Hematopoietic multipotent progenitor cell treated with erythropoietin and hydrocortisone succinate and interleukin-3 and kit ligand, for 6 days (in vitro differentiated cells): ENCODE measurements at regions not wholly inside any gene's neighbourhood (a gene's known extent, or its start where the extent isn't known, plus 50 kb on each side); places are given as distances from the start of the nearest gene placed in this dataset.
"Not testable (repeated sequence)": the region's sequence is repeated elsewhere in the genome, so short reads cannot be mapped to it uniquely, and the experiment has no call there.

Experiments used
- DNase-seq: peaks from one replicate; pipeline ENCODE4 v3.0.0-alpha.2; 2015

DNA sequence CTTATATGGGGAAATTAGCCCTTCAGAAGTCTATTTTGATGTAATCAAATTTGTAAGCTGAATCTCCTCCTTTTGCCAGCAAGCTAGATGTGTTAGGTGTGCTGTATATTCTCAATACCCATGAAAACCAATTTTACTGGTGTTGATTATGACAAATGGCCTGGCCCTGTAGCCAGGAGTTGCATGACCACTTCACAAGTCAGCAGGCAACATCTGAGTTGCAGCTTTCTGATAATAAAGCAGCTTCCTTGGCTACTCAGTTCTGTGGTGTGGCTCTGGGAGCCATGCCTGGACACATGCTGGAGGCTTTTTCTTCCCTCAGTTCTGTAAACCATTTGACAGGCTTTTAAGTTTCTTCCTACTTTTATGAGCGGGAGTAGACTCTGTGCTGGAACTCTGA is 154.1 kb upstream of the CXCL13 start:
- no peak for DNase-seq

DNA sequence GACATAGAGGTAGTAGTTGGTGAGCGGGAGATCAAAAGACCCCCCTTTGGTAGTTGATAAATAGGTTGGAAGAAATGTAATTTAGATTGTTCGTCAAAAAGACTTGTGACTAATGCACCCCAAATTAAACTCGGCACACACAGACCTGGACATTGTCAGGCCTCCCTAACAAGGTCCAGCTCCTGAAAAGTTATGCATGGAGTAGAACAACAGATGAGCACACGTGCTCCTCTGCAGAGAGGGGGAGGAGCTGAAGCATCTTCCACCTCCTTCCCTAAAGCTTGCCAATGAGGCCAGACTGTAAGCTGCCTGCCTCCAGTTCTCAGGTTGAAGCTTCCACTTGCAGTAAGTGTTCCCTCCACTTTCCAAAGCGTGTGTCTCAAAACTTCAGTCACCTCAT is 153.5 kb upstream of the CXCL13 start:
- not testable (repeated sequence) for DNase-seq

GRCh38 chr4:77453911-77454310 is 151.7 kb upstream of the CXCL13 start:
- no peak for DNase-seq

- peak; percentile 4 for DNase-seq
Measured at GRCh38 chr4:77454858-77455257, 150.8 kb upstream of the CXCL13 start.

GRCh38 chr4:77464100-77464499 is 141.5 kb upstream of the CXCL13 start:
- DNase-seq, result not testable (repeated sequence)

GRCh38 chr4:77465271-77465670 is 140.3 kb upstream of the CXCL13 start:
- peak; percentile 32 for DNase-seq

DNA sequence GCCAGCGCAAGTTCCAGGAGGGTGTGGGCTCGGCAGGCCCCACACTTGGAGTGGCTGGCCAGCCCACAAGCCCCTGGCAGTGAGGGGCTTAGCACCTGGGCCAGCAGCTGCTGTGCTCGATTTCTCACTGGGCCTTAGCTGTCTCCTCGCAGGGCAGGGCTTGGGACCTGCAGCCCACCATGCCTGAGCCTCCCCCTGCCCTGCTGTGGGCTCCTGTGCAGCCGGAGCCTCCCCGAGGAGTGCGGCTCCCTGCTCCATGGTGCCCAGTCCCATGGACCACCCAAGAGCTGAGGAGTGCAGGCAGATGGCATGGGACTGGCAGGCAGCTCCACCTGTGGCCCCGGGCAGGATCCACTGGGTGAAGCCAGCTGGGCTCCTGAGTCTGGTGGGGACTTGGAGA is 139.2 kb upstream of the CXCL13 start:
- no peak for DNase-seq

GRCh38 chr4:77471821-77472495 is 133.7 kb upstream of the CXCL13 start:
- DNase-seq, result no peak

GRCh38 chr4:77473509-77473908 is 132.1 kb upstream of the CXCL13 start:
- peak; percentile 33 for DNase-seq

DNA sequence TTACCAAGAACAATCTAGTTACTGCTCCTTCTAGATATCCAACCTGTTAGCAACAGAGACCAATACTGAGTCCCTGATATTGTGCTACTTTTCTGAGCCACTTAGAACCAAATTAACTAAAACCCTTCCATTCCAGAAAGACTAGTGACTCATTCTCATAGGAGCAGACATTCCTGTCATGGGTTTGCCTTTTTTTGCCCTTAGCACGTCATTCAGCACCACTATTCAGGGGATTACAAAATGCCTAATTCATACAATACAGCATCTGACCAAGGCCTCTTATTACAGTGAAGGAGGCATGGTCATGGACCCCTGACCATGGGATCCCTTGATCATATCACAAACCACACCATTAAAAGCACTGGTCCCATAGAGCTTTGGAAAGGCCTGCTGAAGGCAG is 123.8 kb upstream of the CXCL13 start:
- DNase-seq, result no peak

DNA sequence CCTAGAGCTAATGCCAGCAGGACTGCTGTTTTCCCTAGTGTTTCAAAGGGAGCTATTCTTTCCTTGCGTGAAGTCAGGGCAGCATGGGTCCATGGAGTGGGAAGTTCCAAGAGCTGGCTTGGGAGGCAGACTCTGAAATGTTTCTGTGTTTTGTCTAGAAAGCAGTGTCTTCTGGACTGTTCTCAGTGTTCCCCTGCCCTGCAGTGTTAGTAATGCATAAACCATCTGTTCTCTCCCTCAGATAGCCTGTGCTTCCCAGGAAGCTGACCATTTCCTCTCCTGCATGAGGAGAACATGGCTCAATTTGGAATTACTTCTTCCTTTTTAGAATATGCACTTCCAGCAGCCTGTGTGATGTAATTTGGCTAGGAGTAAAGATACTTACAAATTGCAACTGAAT is 116.7 kb upstream of the CXCL13 start:
- no peak for DNase-seq

- no peak for DNase-seq
Measured at GRCh38 chr4:77493120-77493752, 112.4 kb upstream of the CXCL13 start.

DNA sequence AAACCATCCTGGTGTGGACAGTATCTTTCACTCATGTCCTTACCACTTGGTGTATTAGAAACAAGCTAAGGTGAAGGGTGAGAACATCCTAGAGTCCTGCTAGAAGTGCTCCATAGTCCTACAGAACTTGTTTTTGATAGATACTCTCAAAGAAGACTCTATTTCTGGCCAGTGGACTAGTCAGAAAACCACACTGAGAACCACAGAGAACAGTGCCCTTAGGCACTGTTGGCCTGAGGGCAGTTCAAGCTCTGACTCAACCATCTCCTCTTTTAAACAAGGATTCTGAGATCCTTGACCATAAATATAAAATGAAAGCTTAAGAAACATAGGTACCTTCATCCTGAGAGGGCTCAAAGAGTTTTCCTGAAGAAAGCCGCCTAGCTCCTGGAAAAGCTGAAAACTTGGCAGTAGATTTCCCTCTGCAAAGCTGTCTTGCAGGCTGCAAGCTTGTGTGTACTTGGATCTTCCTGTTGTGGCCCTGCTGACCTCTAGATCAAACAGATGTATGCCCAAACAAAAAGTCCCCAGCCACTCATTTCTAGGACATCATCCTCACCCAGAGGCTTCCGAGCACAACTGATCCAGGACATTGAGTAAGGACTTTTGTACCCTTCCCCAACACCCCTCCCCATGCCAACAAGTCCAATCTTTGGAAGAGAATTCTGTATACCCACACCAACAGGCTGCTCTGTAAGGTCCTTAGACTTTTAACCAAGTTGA is 111.6 kb upstream of the CXCL13 start:
- DNase-seq, result no peak

GRCh38 chr4:77496457-77496856 is 109.2 kb upstream of the CXCL13 start:
- DNase-seq, result no peak

- no peak for DNase-seq
Measured at GRCh38 chr4:77500801-77501200, 104.8 kb upstream of the CXCL13 start.

GRCh38 chr4:77501240-77501639 is 104.4 kb upstream of the CXCL13 start:
- DNase-seq, result no peak

- DNase-seq, result no peak
Measured at GRCh38 chr4:77501851-77502250, 103.8 kb upstream of the CXCL13 start.

DNA sequence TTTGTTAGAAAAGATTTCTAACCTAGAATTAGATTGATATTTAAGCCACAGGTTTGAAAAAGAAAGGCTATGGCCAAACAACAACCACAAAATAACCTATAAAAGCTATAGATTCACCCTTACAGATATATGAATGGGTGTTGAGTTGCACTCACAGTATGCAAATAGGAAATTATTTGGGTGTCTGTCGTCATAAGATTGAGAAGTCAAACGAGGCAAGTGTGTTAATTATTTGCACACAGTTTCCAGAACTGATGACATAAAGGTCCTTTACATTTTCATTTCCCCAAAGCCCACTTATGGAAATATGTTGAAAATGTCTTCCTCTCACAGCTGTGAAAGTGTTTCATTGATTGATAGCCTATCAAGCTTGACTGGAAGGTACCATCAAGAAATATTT is 101.2 kb upstream of the CXCL13 start:
- no peak for DNase-seq

- no peak for DNase-seq
Measured at GRCh38 chr4:77505275-77505957, 100.2 kb upstream of the CXCL13 start.

DNA sequence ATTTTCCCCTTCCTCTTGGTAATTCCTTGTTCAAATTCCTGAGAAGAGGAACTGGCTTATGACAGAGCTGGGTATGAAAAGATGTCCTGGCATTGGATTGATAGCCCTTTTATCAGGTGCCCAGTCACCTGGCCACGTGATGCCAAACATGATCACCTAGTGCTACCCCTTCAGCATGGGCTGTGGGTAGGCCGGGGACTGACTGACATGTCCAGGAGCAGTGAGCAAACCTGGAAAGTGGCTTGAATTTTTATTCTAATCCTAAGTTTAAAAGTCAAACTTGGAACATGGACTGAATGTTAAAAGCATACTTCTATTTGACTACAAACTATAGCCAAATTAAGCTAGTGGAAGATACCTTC is 99.7 kb upstream of the CXCL13 start:
- no peak for DNase-seq

DNA sequence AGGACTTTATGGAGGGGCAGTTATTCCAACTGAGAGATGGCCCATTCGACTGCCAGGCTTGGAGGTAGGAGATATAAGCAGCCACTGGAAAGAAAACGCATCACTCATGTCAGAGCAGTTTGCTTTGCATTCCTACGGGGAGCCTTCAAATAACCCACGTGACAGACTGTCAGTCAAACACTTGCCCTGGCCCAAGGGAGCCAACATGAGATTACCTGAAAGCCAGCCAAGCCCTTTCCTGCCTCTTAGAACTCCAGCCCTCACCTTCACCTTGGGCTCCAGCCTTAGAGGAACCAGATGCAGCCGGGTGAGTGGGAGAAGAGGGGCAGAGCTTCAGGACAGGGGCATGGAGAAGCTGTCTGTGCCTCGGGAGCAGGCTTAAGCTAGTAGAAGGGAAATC is 95.3 kb upstream of the CXCL13 start:
- DNase-seq, result no peak

DNA sequence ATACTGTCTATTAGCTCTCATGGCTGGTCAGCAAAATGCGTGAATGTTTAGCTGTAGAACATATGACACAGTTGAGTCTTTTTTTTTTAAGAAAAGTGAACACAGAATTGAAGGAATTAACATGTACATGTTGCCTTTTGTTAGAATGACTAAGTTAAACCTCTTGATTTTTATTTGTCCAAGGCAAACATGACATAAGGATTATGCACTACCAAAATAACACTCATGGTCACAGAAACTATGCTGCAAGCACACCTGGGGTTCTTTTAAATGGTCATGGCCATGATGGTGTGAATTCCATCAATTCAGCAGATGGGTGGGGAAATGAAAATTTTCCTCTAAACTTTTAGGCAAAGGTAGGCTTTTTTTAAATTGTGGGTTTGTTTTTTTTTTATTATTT is 80.1 kb upstream of the CXCL13 start:
- DNase-seq, result no peak

GRCh38 chr4:77527900-77528299 is 77.7 kb upstream of the CXCL13 start:
- DNase-seq, result not testable (repeated sequence)

GRCh38 chr4:77538144-77538543 is 67.5 kb upstream of the CXCL13 start:
- DNase-seq, result no peak
